Gastroesophageal sphincter (tissue), 4 donors: ENCODE measurements at regions not wholly inside any gene's neighbourhood (a gene's known extent, or its start where the extent isn't known, plus 50 kb on each side); places are given as distances from the start of the nearest gene placed in this dataset.

ENCODE experiments used
- ATAC-seq: fragments of 150-250 bp; one replicate; pipeline ENCODE4 v1.9.1; 2016; ENCODE audit warnings: mild to moderate bottlenecking, moderate library complexity
- H3K27ac ChIP-seq, 4 donors: fragments of 200-600 bp; sonication (generic) in 3 of 4; 1 replicate in 3 of 4; 2 replicates in 1 of 4; pipeline ENCODE4 v1.5.1; 2016 to 2019
- H3K27me3 ChIP-seq: fragments of 200-600 bp; sonication (generic); one replicate; pipeline ENCODE4 v1.5.1; 2019
- H3K36me3 ChIP-seq, 2 donors: fragments of 200-600 bp; sonication (generic); one replicate each; pipeline ENCODE4 v1.5.1; 2019; ENCODE audit warnings: control low read depth in 1 of 2
- H3K4me1 ChIP-seq, 3 donors: fragments of 200-600 bp; sonication (generic); 1 replicate in 2 of 3; 2 replicates in 1 of 3; pipeline ENCODE4 v1.5.1; 2016 to 2019; ENCODE audit warnings: control low read depth in 2 of 3
- H3K4me3 ChIP-seq, 2 donors: fragments of 200-600 bp; sonication (generic); one replicate each; pipeline ENCODE4 v1.5.1; 2019; ENCODE audit warnings: mild to moderate bottlenecking in 1 of 2, moderate library complexity in 1 of 2
- H3K9me3 ChIP-seq, 3 donors: fragments of 200-600 bp; sonication (generic); one replicate each; pipeline ENCODE4 v1.5.1; 2017 to 2019; ENCODE audit warnings: control low read depth in 2 of 3
- EP300 ChIP-seq: sonication (generic); formaldehyde crosslinking; IDR thresholded peaks from one replicate; pipeline ENCODE4 v1.6.1; 2017; ENCODE audit warnings: antibody characterized with exemption, mild to moderate bottlenecking
- POLR2A ChIP-seq, 2 donors: fragments of 450-650 bp; IDR thresholded peaks; one replicate each; pipeline ENCODE4 v1.6.1; 2017; ENCODE audit warnings: antibody characterized with exemption in 2 of 2, mild to moderate bottlenecking in 2 of 2, moderate library complexity in 1 of 2
- POLR2AphosphoS5 ChIP-seq: sonication (generic); formaldehyde crosslinking; IDR thresholded peaks from one replicate; pipeline ENCODE4 v1.6.1; 2017; ENCODE audit warnings: antibody characterized with exemption
- WGBS, 2 donors: methylation state at CpG; one replicate each; pipeline ENCODE4 v1.1.5; 2018; ENCODE audit warnings: low coverage in 1 of 2; 5-methylcytosine and 5-hydroxymethylcytosine counted together
- TF ChIP-seq, protein P1 (sequence below), 4 experiments: fragments of 200-600 bp in 2 of 4; fragments of 450-650 bp in 2 of 4; sonication (generic) in 1 of 4; IDR thresholded peaks; one replicate each; pipeline ENCODE4 v1.5.1; 2017 to 2019; ENCODE audit warnings: antibody characterized with exemption in 4 of 4, mild to moderate bottlenecking in 2 of 4, moderate library complexity in 2 of 4

DNA sequence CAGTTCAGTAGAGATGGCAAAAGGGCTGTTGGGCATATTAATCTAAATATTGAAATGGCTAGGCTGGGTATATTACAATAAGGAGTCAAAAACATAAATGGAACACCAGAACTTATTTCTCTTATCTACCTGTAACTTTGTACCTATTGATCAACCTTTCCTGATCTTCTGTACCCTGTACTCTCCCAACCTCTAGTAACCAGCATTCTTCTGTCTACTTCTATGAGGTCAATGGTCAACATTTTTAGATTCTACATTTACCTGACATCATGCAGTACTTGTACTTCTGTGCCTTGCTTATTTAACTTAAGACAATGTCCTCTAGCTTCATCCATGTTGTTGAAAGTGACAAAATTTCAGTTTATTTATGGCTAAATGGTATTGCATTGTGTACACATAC lies 467.3 kb downstream of the TAF11L14 start:
- H3K27ac ChIP-seq, result no peak overlapping the region
- TF ChIP-seq, protein P1, sequence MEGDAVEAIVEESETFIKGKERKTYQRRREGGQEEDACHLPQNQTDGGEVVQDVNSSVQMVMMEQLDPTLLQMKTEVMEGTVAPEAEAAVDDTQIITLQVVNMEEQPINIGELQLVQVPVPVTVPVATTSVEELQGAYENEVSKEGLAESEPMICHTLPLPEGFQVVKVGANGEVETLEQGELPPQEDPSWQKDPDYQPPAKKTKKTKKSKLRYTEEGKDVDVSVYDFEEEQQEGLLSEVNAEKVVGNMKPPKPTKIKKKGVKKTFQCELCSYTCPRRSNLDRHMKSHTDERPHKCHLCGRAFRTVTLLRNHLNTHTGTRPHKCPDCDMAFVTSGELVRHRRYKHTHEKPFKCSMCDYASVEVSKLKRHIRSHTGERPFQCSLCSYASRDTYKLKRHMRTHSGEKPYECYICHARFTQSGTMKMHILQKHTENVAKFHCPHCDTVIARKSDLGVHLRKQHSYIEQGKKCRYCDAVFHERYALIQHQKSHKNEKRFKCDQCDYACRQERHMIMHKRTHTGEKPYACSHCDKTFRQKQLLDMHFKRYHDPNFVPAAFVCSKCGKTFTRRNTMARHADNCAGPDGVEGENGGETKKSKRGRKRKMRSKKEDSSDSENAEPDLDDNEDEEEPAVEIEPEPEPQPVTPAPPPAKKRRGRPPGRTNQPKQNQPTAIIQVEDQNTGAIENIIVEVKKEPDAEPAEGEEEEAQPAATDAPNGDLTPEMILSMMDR (IDR thresholded peaks at IDR 0.05), result no peak
- TF ChIP-seq POLR2AphosphoS5, result no peak
- no peak for TF ChIP-seq EP300
- no peak for TF ChIP-seq POLR2A (IDR thresholded peaks at IDR 0.05)
- no peak for ATAC-seq
- no peak overlapping the region for H3K4me3 ChIP-seq
- H3K27me3 ChIP-seq, result no peaks in the 10 kb centered on the region
- no peaks in the 10 kb centered on the region for H3K4me1 ChIP-seq
- no peaks in the 10 kb centered on the region for H3K9me3 ChIP-seq
- no peaks in the 10 kb centered on the region for H3K36me3 ChIP-seq

GRCh38 chr5:18102733-18103132 lies 468.5 kb downstream of the TAF11L14 start:
- 25 to 61% methylated on average over 1 of the region's 1 CpG for WGBS, 2 donors

GRCh38 chr5:18105449-18105848 lies 471.2 kb downstream of the TAF11L14 start:
- ATAC-seq, result no peak
- Histone ChIP-seq H3K36me3 (no peaks in the 10 kb centered on the region), H3K27ac (no peak overlapping the region), H3K9me3 (no peaks in the 10 kb centered on the region), H3K4me3 (no peak overlapping the region), H3K27me3 (no peaks in the 10 kb centered on the region), H3K4me1 (no peaks in the 10 kb centered on the region)
- WGBS, 2 donors, result 78% methylated on average over 1 of the region's 1 CpG; no CpG with 5 or more reads in 1 of the 2 donors
- TF ChIP-seq POLR2AphosphoS5 (no peak), POLR2A (IDR thresholded peaks at IDR 0.05) (no peak), EP300 (no peak)
- TF ChIP-seq, protein P1 (IDR thresholded peaks at IDR 0.05), result no peak

More at GRCh38 chr5:18102733-18103132, 468.5 kb downstream of the TAF11L14 start:
- no peaks in the 10 kb centered on the region for H3K4me1 ChIP-seq
- no peaks in the 10 kb centered on the region for H3K9me3 ChIP-seq
- TF ChIP-seq EP300 (no peak), POLR2AphosphoS5 (no peak)
- TF ChIP-seq, protein P1 (IDR thresholded peaks at IDR 0.05), result no peak
- H3K27me3 ChIP-seq, result no peaks in the 10 kb centered on the region
- H3K27ac ChIP-seq, result no peak overlapping the region
- no peaks in the 10 kb centered on the region for H3K36me3 ChIP-seq
- ATAC-seq, result no peak
- no peak overlapping the region for H3K4me3 ChIP-seq

GRCh38 chr5:18111906-18112465 lies 477.7 kb downstream of the TAF11L14 start:
- Histone ChIP-seq H3K36me3 (no peaks in the 10 kb centered on the region), H3K27ac (no peak overlapping the region), H3K4me3 (no peak overlapping the region), H3K9me3 (no peaks in the 10 kb centered on the region), H3K4me1 (no peaks in the 10 kb centered on the region), H3K27me3 (no peaks in the 10 kb centered on the region)
- 50% methylated on average over 4 to 5 of the region's 5 CpGs for WGBS, 2 donors
- ATAC-seq, result no peak
- TF ChIP-seq POLR2A (IDR thresholded peaks at IDR 0.05) (no peak), EP300 (no peak), POLR2AphosphoS5 (no peak)
- TF ChIP-seq, protein P1 (IDR thresholded peaks at IDR 0.05), result no peak

- no peaks in the 10 kb centered on the region for H3K27me3 ChIP-seq
- no peak overlapping the region for H3K27ac ChIP-seq
- TF ChIP-seq EP300 (no peak), POLR2A (IDR thresholded peaks at IDR 0.05) (no peak), POLR2AphosphoS5 (no peak)
- TF ChIP-seq, protein P1 (IDR thresholded peaks at IDR 0.05), result no peak
- no peaks in the 10 kb centered on the region for H3K4me1 ChIP-seq
- no peaks in the 10 kb centered on the region for H3K36me3 ChIP-seq
- H3K9me3 ChIP-seq, result no peaks in the 10 kb centered on the region
- 50% methylated on average over 2 to 3 of the region's 3 CpGs for WGBS, 2 donors
- no peak overlapping the region for H3K4me3 ChIP-seq
- no peak for ATAC-seq
Measured at GRCh38 chr5:18113721-18114120, 479.5 kb downstream of the TAF11L14 start.
